GM23338 (cell line): ENCODE measurements at regions not wholly inside any gene's neighbourhood (a gene's known extent, or its start where the extent isn't known, plus 50 kb on each side); places are given as distances from the start of the nearest gene placed in this dataset.

ENCODE experiments used
- ATAC-seq: fragments of 200-7000 bp; cut with Tn5 transposase; 3 replicates; pipeline ENCODE4 v1.9.1; 2020
- DNase-seq: peaks from one replicate; pipeline ENCODE4 v3.0.0-alpha.2; 2015; ENCODE audit warnings: low spot score
- H2AFZ ChIP-seq: fragments of 200-600 bp; sonication (generic); 2 replicates; pipeline ENCODE4 v1.8.0; 2016; ENCODE audit warnings: antibody characterized with exemption, mild to moderate bottlenecking, moderate library complexity
- H3F3A ChIP-seq: fragments of 200-600 bp; sonication (generic); replicated peaks from 2 replicates; pipeline ENCODE4 v1.8.0; 2017; ENCODE audit warnings: antibody characterized with exemption, mixed run types, low read depth
- H3K27ac ChIP-seq: fragments of 200-600 bp; sonication (generic); 2 replicates; pipeline ENCODE4 v1.6.1; 2016; ENCODE audit warnings: low read depth
- H3K27me3 ChIP-seq: fragments of 200-600 bp; sonication (generic); 2 replicates; pipeline ENCODE4 v1.8.0; 2016; ENCODE audit warnings: mild to moderate bottlenecking, mixed run types, moderate library complexity; ENCODE audit not compliant: insufficient read depth
- H3K36me3 ChIP-seq: fragments of 200-600 bp; sonication (generic); 2 replicates; pipeline ENCODE4 v1.8.0; 2016; ENCODE audit warnings: mild to moderate bottlenecking; ENCODE audit not compliant: insufficient read depth
- H3K4me1 ChIP-seq: fragments of 200-600 bp; sonication (generic); 2 replicates; pipeline ENCODE4 v1.8.0; 2016; ENCODE audit warnings: mild to moderate bottlenecking, moderate library complexity; ENCODE audit not compliant: insufficient read depth
- H3K4me2 ChIP-seq: fragments of 200-600 bp; sonication (generic); 2 replicates; pipeline ENCODE4 v1.7.1; 2017; ENCODE audit warnings: mixed run types
- H3K4me3 ChIP-seq: fragments of 200-600 bp; sonication (generic); 2 replicates; pipeline ENCODE4 v1.6.1; 2016; ENCODE audit warnings: mixed run types
- H3K79me2 ChIP-seq: fragments of 200-600 bp; sonication (generic); replicated peaks from 2 replicates; pipeline ENCODE4 v1.8.0; 2017; ENCODE audit warnings: mild to moderate bottlenecking; ENCODE audit not compliant: insufficient read depth
- H3K9me2 ChIP-seq: fragments of 200-600 bp; sonication (generic); 2 replicates; pipeline ENCODE4 v1.8.0; 2017; ENCODE audit not compliant: insufficient read depth
- H4K20me1 ChIP-seq: fragments of 200-600 bp; sonication (generic); replicated peaks from 2 replicates; pipeline ENCODE4 v1.8.0; 2017; ENCODE audit warnings: mild to moderate bottlenecking; ENCODE audit not compliant: insufficient read depth
- H3K27ac Mint-ChIP-seq: 2 replicates; pipeline ENCODE4 v1.8.0; 2020; ENCODE audit warnings: inconsistent platforms, mild to moderate bottlenecking, moderate library complexity, mixed read lengths
- H3K27me3 Mint-ChIP-seq: 3 replicates; pipeline ENCODE4 v1.8.0; 2022; ENCODE audit warnings: low read depth, mild to moderate bottlenecking, moderate library complexity, mixed read lengths, inconsistent platforms; ENCODE audit not compliant: insufficient read depth, poor library complexity
- H3K36me3 Mint-ChIP-seq: 3 replicates; pipeline ENCODE4 v1.8.0; 2021; ENCODE audit warnings: low read depth, mild to moderate bottlenecking, inconsistent platforms, moderate library complexity, mixed read lengths
- H3K4me1 Mint-ChIP-seq: 3 replicates; pipeline ENCODE4 v1.8.0; 2020; ENCODE audit warnings: mild to moderate bottlenecking, inconsistent platforms, mixed read lengths
- H3K4me3 Mint-ChIP-seq: 3 replicates; pipeline ENCODE4 v1.8.0; 2021; ENCODE audit warnings: moderate library complexity, mild to moderate bottlenecking, inconsistent platforms, mixed read lengths
- H3K9me3 Mint-ChIP-seq: 3 replicates; pipeline ENCODE4 v1.8.0; 2020; ENCODE audit warnings: moderate library complexity, mild to moderate bottlenecking, inconsistent platforms, mixed read lengths
- CREB1 ChIP-seq: fragments of 250-450 bp; sonication (Bioruptor Pico); IDR thresholded peaks from 2 replicates; pipeline ENCODE4 v1.5.0; 2020; ENCODE audit warnings: low read depth, mild to moderate bottlenecking, moderate library complexity
- ETS1 ChIP-seq: IDR thresholded peaks from 2 replicates; pipeline ENCODE4 v1.6.1; 2016; ENCODE audit warnings: antibody characterized with exemption
- EZH2 ChIP-seq: fragments of 200-600 bp; sonication (generic); IDR thresholded peaks from one replicate; pipeline ENCODE4 v1.8.0; 2017; ENCODE audit warnings: antibody characterized with exemption, mild to moderate bottlenecking, low read depth; ENCODE audit not compliant: unreplicated experiment
- EZH2phosphoT487 ChIP-seq: fragments of 200-600 bp; sonication (generic); IDR thresholded peaks from one replicate; pipeline ENCODE4 v1.8.1; 2018; ENCODE audit warnings: antibody characterized with exemption; ENCODE audit not compliant: unreplicated experiment
- JUNB ChIP-seq: IDR thresholded peaks from one replicate; pipeline ENCODE4 v1.6.1; 2016; ENCODE audit warnings: antibody characterized with exemption; ENCODE audit not compliant: unreplicated experiment
- NANOG ChIP-seq: IDR thresholded peaks from 2 replicates; pipeline ENCODE4 v1.6.1; 2016; ENCODE audit warnings: antibody characterized with exemption, borderline replicate concordance
- POLR2AphosphoS5 ChIP-seq: IDR thresholded peaks from 2 replicates; pipeline ENCODE4 v1.6.1; 2016; ENCODE audit warnings: antibody characterized with exemption, low read depth
- REST ChIP-seq: IDR thresholded peaks from one replicate; pipeline ENCODE4 v1.6.1; 2018; ENCODE audit warnings: antibody characterized with exemption; ENCODE audit not compliant: unreplicated experiment
- STAT1 ChIP-seq: IDR thresholded peaks from one replicate; pipeline ENCODE4 v1.6.1; 2016; ENCODE audit warnings: antibody characterized with exemption; ENCODE audit not compliant: unreplicated experiment
- ZNF114 ChIP-seq: fragments of 250-450 bp; sonication (Bioruptor Pico); IDR thresholded peaks from 2 replicates; pipeline ENCODE4 v1.5.0; 2020; ENCODE audit warnings: mild to moderate bottlenecking, moderate library complexity
- ZNF331 ChIP-seq: fragments of 250-450 bp; sonication (Bioruptor Pico); IDR thresholded peaks from 2 replicates; pipeline ENCODE4 v1.5.0; 2020; ENCODE audit warnings: low read depth, mild to moderate bottlenecking, moderate library complexity
- ZNF462 ChIP-seq: fragments of 250-450 bp; sonication (Bioruptor Pico); IDR thresholded peaks from 2 replicates; pipeline ENCODE4 v1.5.0; 2020; ENCODE audit warnings: mild to moderate bottlenecking, moderate library complexity
- TF ChIP-seq, protein P1 (sequence below), 2 experiments: fragments of 200-600 bp in 1 of 2; sonication (generic) in 1 of 2; conservative IDR thresholded peaks; 2 replicates each; pipeline versions ENCODE4 v1.5.1 to v1.6.1; 2016 to 2017; ENCODE audit warnings: antibody characterized with exemption in 2 of 2, low read depth in 2 of 2, mild to moderate bottlenecking in 2 of 2, moderate library complexity in 1 of 2

DNA sequence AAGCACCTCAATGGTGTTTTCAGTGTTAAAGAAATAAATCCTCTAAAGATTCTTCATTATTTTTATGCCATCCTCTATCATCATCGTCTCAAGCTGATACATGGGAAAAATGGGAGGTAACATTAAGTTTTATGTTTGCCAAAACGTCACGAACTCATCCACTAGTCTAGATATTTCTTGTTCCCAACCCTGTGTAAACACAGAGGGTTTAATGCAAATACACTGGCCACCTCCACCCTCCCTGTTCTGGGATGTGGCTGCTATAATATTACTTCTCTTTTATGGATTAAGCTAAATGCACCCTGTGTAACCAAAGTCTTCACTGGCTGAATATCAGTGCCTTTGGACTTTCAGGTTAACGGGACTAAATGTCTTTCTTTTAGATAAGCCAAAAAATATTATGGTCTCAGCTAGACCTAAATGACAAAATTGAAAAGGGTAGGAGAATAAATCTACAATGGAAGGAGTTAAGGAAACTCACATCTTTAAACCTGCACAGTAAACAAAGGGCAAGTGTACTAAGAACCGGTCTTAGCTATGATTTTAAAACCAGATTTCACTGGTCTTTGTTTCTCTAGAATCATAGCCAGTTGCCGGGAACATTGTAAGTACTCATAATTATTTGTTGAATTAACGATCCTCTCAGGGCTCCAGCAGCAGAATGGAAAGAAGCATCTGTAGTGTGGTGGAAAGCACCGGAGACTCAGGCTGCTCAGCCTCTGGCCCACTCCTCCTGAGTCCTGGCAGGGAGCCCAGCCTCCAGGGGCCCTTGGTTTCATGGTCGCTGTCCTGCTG lies 103.5 kb upstream of the NOCT start:
- Mint-ChIP-seq H3K27ac (no peak overlapping the region), H3K36me3 (no peaks in the 10 kb centered on the region), H3K4me3 (no peak overlapping the region), H3K4me1 (peaks cover 26% of the 10 kb centered on the region), H3K9me3 (no peaks in the 10 kb centered on the region), H3K27me3 (peaks cover 7% of the 10 kb centered on the region)
- Histone ChIP-seq H3K9me2 (peaks cover 8% of the 10 kb centered on the region; the same call in 1 of the 2 replicates), H3K4me3 (no peak overlapping the region), H3K79me2 (no peaks in the 10 kb centered on the region), H3K4me1 (peaks cover 16% of the 10 kb centered on the region), H3K27ac (no peak overlapping the region), H3K27me3 (no peaks in the 10 kb centered on the region), H3K36me3 (no peaks in the 10 kb centered on the region), H4K20me1 (no peaks in the 10 kb centered on the region), H3K4me2 (no peak overlapping the region), H3F3A (no peaks in the 10 kb centered on the region), H2AFZ (no peak overlapping the region; the same call in 1 of the 2 replicates)
- no peak for TF ChIP-seq REST
- TF ChIP-seq ZNF331 (CRISPR knock-in tag) = no peak
- TF ChIP-seq EZH2phosphoT487 = no peak
- no peak for TF ChIP-seq STAT1
- TF ChIP-seq NANOG = no peak
- TF ChIP-seq CREB1 (CRISPR knock-in tag) = no peak
- no peak for TF ChIP-seq ETS1
- TF ChIP-seq, protein P1, sequence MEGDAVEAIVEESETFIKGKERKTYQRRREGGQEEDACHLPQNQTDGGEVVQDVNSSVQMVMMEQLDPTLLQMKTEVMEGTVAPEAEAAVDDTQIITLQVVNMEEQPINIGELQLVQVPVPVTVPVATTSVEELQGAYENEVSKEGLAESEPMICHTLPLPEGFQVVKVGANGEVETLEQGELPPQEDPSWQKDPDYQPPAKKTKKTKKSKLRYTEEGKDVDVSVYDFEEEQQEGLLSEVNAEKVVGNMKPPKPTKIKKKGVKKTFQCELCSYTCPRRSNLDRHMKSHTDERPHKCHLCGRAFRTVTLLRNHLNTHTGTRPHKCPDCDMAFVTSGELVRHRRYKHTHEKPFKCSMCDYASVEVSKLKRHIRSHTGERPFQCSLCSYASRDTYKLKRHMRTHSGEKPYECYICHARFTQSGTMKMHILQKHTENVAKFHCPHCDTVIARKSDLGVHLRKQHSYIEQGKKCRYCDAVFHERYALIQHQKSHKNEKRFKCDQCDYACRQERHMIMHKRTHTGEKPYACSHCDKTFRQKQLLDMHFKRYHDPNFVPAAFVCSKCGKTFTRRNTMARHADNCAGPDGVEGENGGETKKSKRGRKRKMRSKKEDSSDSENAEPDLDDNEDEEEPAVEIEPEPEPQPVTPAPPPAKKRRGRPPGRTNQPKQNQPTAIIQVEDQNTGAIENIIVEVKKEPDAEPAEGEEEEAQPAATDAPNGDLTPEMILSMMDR (conservative IDR thresholded peaks at IDR 0.05; ENCODE audit: low read depth in 2 of 2) = no peak
- TF ChIP-seq EZH2 = no peak
- no peak for TF ChIP-seq JUNB
- TF ChIP-seq ZNF114 = no peak
- TF ChIP-seq ZNF462 (CRISPR knock-in tag) = no peak
- TF ChIP-seq POLR2AphosphoS5 = no peak
- ATAC-seq = no peak
- DNase-seq = no peak
